HepG2 (cell line): ENCODE measurements at regions not wholly inside any gene's neighbourhood (a gene's known extent, or its start where the extent isn't known, plus 50 kb on each side); places are given as distances from the start of the nearest gene placed in this dataset.

Experiments
- ATAC-seq: fragments of 200-7000 bp; cut with Tn5 transposase; 3 replicates; pipeline ENCODE4 v1.9.1; 2020; ENCODE audit warnings: mild to moderate bottlenecking, moderate library complexity
- BruUV-seq: library from RNA; stranded (reverse); fragments of 400-500 nt; replicated peaks from 2 replicates; lab custom pipeline; 2021; lab: Mats Ljungman, UMichigan
- CTCF ChIA-PET: fragments of 300-600 bp; formaldehyde crosslinking; extraction: SDS; loops from one replicate; lab custom pipeline; 2021; ENCODE audit warnings: low total read pairs, inconsistent platforms, low intra/inter-chr PET ratio; lab: Yijun Ruan, JAX
- POLR2A ChIA-PET: fragments of 350-600 bp; sonication (Branson Sonifier 250); formaldehyde crosslinking; loops from one replicate; lab custom pipeline; 2020; ENCODE audit warnings: antibody characterized with exemption, inconsistent platforms; lab: Yijun Ruan, JAX
- DNase-seq: peaks from one replicate; pipeline ENCODE4 v3.0.0-alpha.2; 2015; ENCODE audit warnings: low spot score
- FAIRE-seq: peaks from 3 replicates; lab custom pipeline; 2011; peaks lifted over from hg19 to GRCh38; lab: Jason Lieb, UNC
- H2AFZ ChIP-seq: one replicate; pipeline ENCODE4 v1.6.1; 2011; ENCODE audit warnings: low read length, inconsistent platforms
- H3K27ac ChIP-seq: fragments of 300-600 bp; 3 replicates; pipeline ENCODE4 v1.8.0; 2011; ENCODE audit warnings: mixed run types, mild to moderate bottlenecking, mixed read lengths, low read length, inconsistent platforms; ENCODE audit not compliant: insufficient read depth; ENCODE audit errors: extremely low read length
- H3K27me3 ChIP-seq, 2 experiments: fragments of 200-600 bp in 1 of 2; 2 replicates in 1 of 2; 3 replicates in 1 of 2; pipeline versions ENCODE4 v1.6.0 to v1.8.0; 2011; ENCODE audit warnings: low read length in 2 of 2, mild to moderate bottlenecking in 2 of 2, moderate library complexity in 2 of 2, inconsistent platforms in 1 of 2; ENCODE audit not compliant: insufficient read depth in 2 of 2, control insufficient read depth in 1 of 2
- H3K36me3 ChIP-seq, 2 experiments: fragments of 200-600 bp in 1 of 2; replicated peaks in 1 of 2; 2 replicates in 1 of 2; 3 replicates in 1 of 2; pipeline versions ENCODE4 v1.5.1 to v1.8.0; 2011; ENCODE audit warnings: low read length in 2 of 2, inconsistent platforms in 1 of 2; ENCODE audit not compliant: insufficient read depth in 2 of 2, control insufficient read depth in 1 of 2
- H3K4me1 ChIP-seq: 2 replicates; pipeline ENCODE4 v1.5.1; 2012; ENCODE audit warnings: low read length, inconsistent platforms; ENCODE audit not compliant: insufficient read depth
- H3K4me2 ChIP-seq: 2 replicates; pipeline ENCODE4 v1.6.0; 2011; ENCODE audit warnings: low read depth, low read length, inconsistent platforms
- H3K4me3 ChIP-seq, 3 experiments: fragments of 200-600 bp in 1 of 3; sonication (generic), shearing (Covaris generic) in 1 of 3; replicated peaks in 1 of 3; 2 replicates each; pipeline ENCODE4 v1.5.1; 2011 to 2016; ENCODE audit warnings: low read length in 3 of 3, inconsistent platforms in 2 of 3, low read depth in 2 of 3, mild to moderate bottlenecking in 2 of 3, control low read depth in 1 of 3, mixed read lengths in 1 of 3; ENCODE audit not compliant: insufficient read depth in 1 of 3
- H3K79me2 ChIP-seq: one replicate; pipeline ENCODE4 v1.6.1; 2011; ENCODE audit warnings: low read length, inconsistent platforms; ENCODE audit not compliant: insufficient read depth
- H3K9ac ChIP-seq: 2 replicates; pipeline ENCODE4 v1.6.0; 2011; ENCODE audit warnings: mild to moderate bottlenecking, low read depth, low read length, inconsistent platforms; ENCODE audit not compliant: insufficient read depth
- H3K9me3 ChIP-seq: 2 replicates; pipeline ENCODE4 v1.5.1; 2012; ENCODE audit warnings: mild to moderate bottlenecking, low read length
- H4K20me1 ChIP-seq: 2 replicates; pipeline ENCODE4 v1.6.0; 2011; ENCODE audit warnings: inconsistent platforms, mild to moderate bottlenecking, low read length, moderate library complexity; ENCODE audit not compliant: insufficient read depth
- ATF5 ChIP-seq: sonication (generic); formaldehyde crosslinking; IDR thresholded peaks from 2 replicates; pipeline ENCODE4 v1.4.0; 2020; ENCODE audit warnings: mild to moderate bottlenecking, low read depth, missing genetic modification reagents
- CBFB ChIP-seq: sonication (generic); formaldehyde crosslinking; IDR thresholded peaks from 2 replicates; pipeline ENCODE4 v1.4.0; 2020; ENCODE audit warnings: missing genetic modification reagents
- FLYWCH1 ChIP-seq: sonication (generic); formaldehyde crosslinking; IDR thresholded peaks from 2 replicates; pipeline ENCODE4 v1.8.1; 2023; ENCODE audit warnings: mild to moderate bottlenecking, missing genetic modification reagents
- GTF3A ChIP-seq: sonication (generic); formaldehyde crosslinking; conservative IDR thresholded peaks from 2 replicates; pipeline ENCODE4 v1.4.0; 2020; ENCODE audit warnings: mild to moderate bottlenecking, missing genetic modification reagents
- HDAC6 ChIP-seq: fragments of 200-600 bp; sonication (generic); IDR thresholded peaks from 2 replicates; pipeline ENCODE4 v1.7.0; 2017; ENCODE audit warnings: mild to moderate bottlenecking, antibody characterized with exemption, low read length, low read depth
- HNRNPUL1 ChIP-seq: fragments of 200-400 bp; formaldehyde crosslinking; IDR thresholded peaks from 2 replicates; pipeline ENCODE4 v1.6.1; 2017; ENCODE audit warnings: low read depth, mild to moderate bottlenecking, low read length, moderate library complexity
- KDM4B ChIP-seq: sonication (generic); formaldehyde crosslinking; IDR thresholded peaks from 2 replicates; pipeline ENCODE4 v1.4.0; 2020; ENCODE audit warnings: missing genetic modification reagents
- KDM5A ChIP-seq: fragments of 200-600 bp; sonication (generic); IDR thresholded peaks from 2 replicates; pipeline ENCODE4 v1.7.0; 2018; ENCODE audit warnings: antibody characterized with exemption, mild to moderate bottlenecking, low read length, borderline replicate concordance
- MLLT10 ChIP-seq: sonication (generic); formaldehyde crosslinking; IDR thresholded peaks from 2 replicates; pipeline ENCODE4 v1.4.0; 2020; ENCODE audit warnings: missing genetic modification reagents
- PHB2 ChIP-seq: fragments of 450-650 bp; IDR thresholded peaks from 2 replicates; pipeline ENCODE4 v1.6.1; 2018; ENCODE audit not compliant: partially characterized antibody
- POLR2G ChIP-seq: fragments of 200-400 bp; formaldehyde crosslinking; IDR thresholded peaks from 2 replicates; pipeline ENCODE4 v1.6.1; 2018; ENCODE audit warnings: mild to moderate bottlenecking, low read depth, low read length, moderate library complexity
- SALL1 ChIP-seq: sonication (generic); formaldehyde crosslinking; IDR thresholded peaks from 2 replicates; pipeline ENCODE4 v1.8.0; 2022; ENCODE audit warnings: mild to moderate bottlenecking, missing genetic modification reagents
- SMC3 ChIP-seq: IDR thresholded peaks from 2 replicates; pipeline ENCODE4 v1.6.1; 2011; ENCODE audit warnings: low read length, improper control_type of control experiment
- ZNF264 ChIP-seq: sonication (generic); formaldehyde crosslinking; IDR thresholded peaks from 2 replicates; pipeline ENCODE4 v1.4.0; 2020; ENCODE audit warnings: missing genetic modification reagents
- ZNF460 ChIP-seq: sonication (generic); formaldehyde crosslinking; IDR thresholded peaks from 2 replicates; pipeline ENCODE4 v1.5.1; 2020; ENCODE audit warnings: missing genetic modification reagents, mild to moderate bottlenecking, borderline replicate concordance
- ZNF652 ChIP-seq: IDR thresholded peaks from 2 replicates; pipeline ENCODE4 v1.6.1; 2016; ENCODE audit warnings: low read depth, borderline replicate concordance
- ZNF792 ChIP-seq: IDR thresholded peaks from 2 replicates; pipeline ENCODE4 v1.6.1; 2016
- WGBS: methylation state at CpG from one replicate; pipeline ENCODE4 v1.1.6; 2017; ENCODE audit warnings: low lambda C conversion rate; 5-methylcytosine and 5-hydroxymethylcytosine counted together
- in situ Hi-C: cut with HindIII; loops from 2 replicates; pipeline ENCODE4 v1.10.0; 2017; ENCODE audit warnings: low pct_unique_long_range_greater_than_20kb; ENCODE audit not compliant: extremely low pct_ligation_motif_present
- intact Hi-C: fragments of 100-400 bp; cut with micrococcal nuclease; formaldehyde crosslinking; loops from one replicate; pipeline ENCODE4 v1.10.0; 2022; ENCODE audit not compliant: unreplicated experiment
- TF ChIP-seq, protein P1 (sequence below), 2 experiments: sonication (generic) in 1 of 2; formaldehyde crosslinking in 1 of 2; IDR thresholded peaks; 2 replicates each; pipeline versions ENCODE4 v1.5.1 to v1.6.1; 2011 to 2020; ENCODE audit warnings: borderline replicate concordance in 1 of 2, low read depth in 1 of 2, low read length in 1 of 2, mild to moderate bottlenecking in 1 of 2, missing genetic modification reagents in 1 of 2, moderate library complexity in 1 of 2

- POLR2A ChIA-PET, result no interaction called here
- no peaks in the 10 kb centered on the region for H3K4me1 ChIP-seq
- WGBS, result 4% methylated on average over 2 of the region's 2 CpGs
- H2AFZ ChIP-seq, result no peak overlapping the region
- H3K9me3 ChIP-seq, result peaks cover 91% of the 10 kb centered on the region
- no peak for ATAC-seq
- H3K4me2 ChIP-seq, result no peak overlapping the region
- BruUV-seq, result no TSS peak
- DNase-seq, result no peak
- no peaks in the 10 kb centered on the region for H3K27me3 ChIP-seq
- no peak overlapping the region for H3K9ac ChIP-seq
- intact Hi-C loops, result no loop called here
- no peaks in the 10 kb centered on the region for H3K79me2 ChIP-seq
- no peak for TF ChIP-seq ZNF652 (CRISPR knock-in tag)
- no peak for TF ChIP-seq MLLT10 (CRISPR knock-in tag)
- TF ChIP-seq KDM4B, result no peak
- TF ChIP-seq CBFB (CRISPR knock-in tag), result no peak
- TF ChIP-seq, protein P1, sequence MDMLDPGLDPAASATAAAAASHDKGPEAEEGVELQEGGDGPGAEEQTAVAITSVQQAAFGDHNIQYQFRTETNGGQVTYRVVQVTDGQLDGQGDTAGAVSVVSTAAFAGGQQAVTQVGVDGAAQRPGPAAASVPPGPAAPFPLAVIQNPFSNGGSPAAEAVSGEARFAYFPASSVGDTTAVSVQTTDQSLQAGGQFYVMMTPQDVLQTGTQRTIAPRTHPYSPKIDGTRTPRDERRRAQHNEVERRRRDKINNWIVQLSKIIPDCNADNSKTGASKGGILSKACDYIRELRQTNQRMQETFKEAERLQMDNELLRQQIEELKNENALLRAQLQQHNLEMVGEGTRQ (IDR thresholded peaks at IDR 0.05; ENCODE audit: low read depth, low read length), result no peak
- TF ChIP-seq, protein P1 (CRISPR knock-in tag; IDR thresholded peaks at IDR 0.05; ENCODE audit: borderline replicate concordance), result no peak
- TF ChIP-seq GTF3A (CRISPR knock-in tag), result no peak
- no peak for TF ChIP-seq ZNF792
- TF ChIP-seq ATF5 (CRISPR knock-in tag), result no peak
- TF ChIP-seq SMC3, result no peak
- no peak for TF ChIP-seq HNRNPUL1
- TF ChIP-seq ZNF460 (CRISPR knock-in tag), result no peak
- no peak for TF ChIP-seq HDAC6
- TF ChIP-seq PHB2, result no peak
- no peak for TF ChIP-seq ZNF264
- no peak for TF ChIP-seq KDM5A
- no peak for TF ChIP-seq POLR2G
- no peak for TF ChIP-seq SALL1 (CRISPR knock-in tag)
- no peak for TF ChIP-seq FLYWCH1 (CRISPR knock-in tag)
- TF ChIP-seq, all 625 proteins: peak for 0
- no peak for FAIRE-seq
- Histone ChIP-seq H3K4me3 (no peak overlapping the region), H3K27ac (no peak overlapping the region), H3K36me3 (no peaks in the 10 kb centered on the region), H4K20me1 (no peaks in the 10 kb centered on the region)
- in situ Hi-C loops, result no loop called here
- CTCF ChIA-PET, result no interaction called here
Observed at GRCh38 chr16:64829678-64830077, 292.2 kb downstream of the CDH11 start.
